Panc1 (cell line): ENCODE measurements at regions not wholly inside any gene's neighbourhood (a gene's known extent, or its start where the extent isn't known, plus 50 kb on each side); places are given as distances from the start of the nearest gene placed in this dataset.

Experiments
- ATAC-seq: fragments of 200-7000 bp; cut with Tn5 transposase; 2 replicates; pipeline ENCODE4 v1.9.1; 2020; ENCODE audit warnings: mild to moderate bottlenecking, moderate library complexity
- BruUV-seq: library from RNA; stranded (reverse); fragments of 400-500 nt; replicated peaks from 2 replicates; lab custom pipeline; 2021; lab: Mats Ljungman, UMichigan
- CTCF ChIA-PET: fragments of 300-600 bp; sonication (Branson Sonifier 250); formaldehyde crosslinking; loops from one replicate; lab custom pipeline; 2022; ENCODE audit warnings: antibody characterized with exemption; lab: Charles Lee
- POLR2A ChIA-PET: fragments of 300-600 bp; sonication (Branson Sonifier 250); formaldehyde crosslinking; loops from one replicate; lab custom pipeline; 2022; ENCODE audit warnings: antibody characterized with exemption; lab: Charles Lee
- DNase-seq: peaks from one replicate; pipeline ENCODE4 v3.0.0-alpha.2; 2010; ENCODE audit warnings: low read depth, low spot score
- H3K27ac ChIP-seq: 2 replicates; pipeline ENCODE4 v1.5.1; 2011; ENCODE audit warnings: mild to moderate bottlenecking, low read length, inconsistent platforms
- H3K27me3 ChIP-seq: fragments of 200-500 bp; sonication (Bioruptor generic); 2 replicates; pipeline ENCODE4 v1.6.0; 2014; ENCODE audit warnings: low read length, inconsistent platforms; ENCODE audit not compliant: control insufficient read depth, insufficient read depth
- H3K36me3 ChIP-seq: fragments of 200-500 bp; sonication (Bioruptor generic); 2 replicates; pipeline ENCODE4 v1.5.1; 2014; ENCODE audit warnings: inconsistent platforms, mild to moderate bottlenecking, low read length, moderate library complexity; ENCODE audit not compliant: control insufficient read depth, insufficient read depth
- H3K4me1 ChIP-seq: 2 replicates; pipeline ENCODE4 v1.5.1; 2011; ENCODE audit warnings: inconsistent platforms, mild to moderate bottlenecking, low read length, moderate library complexity; ENCODE audit not compliant: control insufficient read depth, insufficient read depth
- H3K4me3 ChIP-seq, 2 experiments: 2 replicates each; pipeline ENCODE4 v1.5.1; 2011 to 2012; ENCODE audit warnings: low read depth in 2 of 2, low read length in 2 of 2, mild to moderate bottlenecking in 2 of 2, inconsistent platforms in 1 of 2, moderate library complexity in 1 of 2
- H3K9me3 ChIP-seq: fragments of 200-500 bp; sonication (Bioruptor generic); 2 replicates; pipeline ENCODE4 v1.5.1; 2014; ENCODE audit warnings: low read depth, mild to moderate bottlenecking, inconsistent platforms, low read length, moderate library complexity; ENCODE audit not compliant: control insufficient read depth, insufficient read depth
- POLR2AphosphoS5 ChIP-seq: IDR thresholded peaks from 2 replicates; pipeline ENCODE4 v1.6.1; 2012; ENCODE audit warnings: mild to moderate bottlenecking, low read depth, low read length, moderate library complexity
- SIN3A ChIP-seq: IDR thresholded peaks from 2 replicates; pipeline ENCODE4 v1.6.1; 2012; ENCODE audit warnings: low read depth, mild to moderate bottlenecking, low read length, moderate library complexity, borderline replicate concordance; ENCODE audit not compliant: insufficient read depth
- TCF7L2 ChIP-seq: IDR thresholded peaks from 2 replicates; pipeline ENCODE4 v1.6.1; 2011; ENCODE audit warnings: mild to moderate bottlenecking, low read depth, low read length, inconsistent platforms
- in situ Hi-C: cut with HindIII; loops from 2 replicates; pipeline ENCODE4 v1.10.0; 2016; ENCODE audit warnings: low sequenced_read_pairs, low pct_unique_long_range_greater_than_20kb
- intact Hi-C: fragments of 100-400 bp; cut with micrococcal nuclease; formaldehyde crosslinking; loops from one replicate; pipeline ENCODE4 v1.10.0; 2022; ENCODE audit not compliant: unreplicated experiment
- TF ChIP-seq, protein P1 (sequence below), 2 experiments: IDR thresholded peaks; 2 replicates each; pipeline ENCODE4 v1.6.1; 2011 to 2012; ENCODE audit warnings: low read depth in 2 of 2, control low read depth in 1 of 2, low read length in 1 of 2, mild to moderate bottlenecking in 1 of 2, moderate library complexity in 1 of 2; ENCODE audit not compliant: insufficient read depth in 1 of 2
- TF ChIP-seq, protein P2 (sequence below): fragments of 450-650 bp; IDR thresholded peaks from 2 replicates; pipeline ENCODE4 v1.5.1; 2017; ENCODE audit warnings: mild to moderate bottlenecking

DNA sequence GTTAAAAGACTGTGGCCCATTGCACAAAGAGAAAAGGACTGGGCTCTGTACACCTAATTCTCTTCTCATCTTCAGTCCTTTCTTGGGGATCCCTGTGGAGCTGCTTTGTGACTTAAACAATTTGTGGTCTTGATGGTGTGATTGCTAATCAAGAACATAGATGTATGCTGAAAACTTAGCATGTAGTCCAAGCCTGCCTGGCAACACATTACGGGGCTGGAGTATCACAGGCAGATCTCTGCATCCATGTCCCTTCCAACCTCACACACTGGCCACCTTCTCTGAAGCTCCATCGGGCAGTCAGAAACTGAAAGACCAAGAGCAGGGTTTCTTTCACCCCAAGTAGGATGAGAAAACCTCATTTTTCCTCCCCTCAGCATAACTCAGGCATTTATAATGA is 69.6 kb upstream of the ARGLU1 start:
- intact Hi-C loops, result no loop called here
- Histone ChIP-seq H3K36me3 (no peaks in the 10 kb centered on the region), H3K4me1 (no peaks in the 10 kb centered on the region), H3K27ac (no peak overlapping the region), H3K27me3 (no peaks in the 10 kb centered on the region), H3K4me3 (no peak overlapping the region), H3K9me3 (no peaks in the 10 kb centered on the region)
- in situ Hi-C loops, result no loop called here
- TF ChIP-seq SIN3A (no peak), POLR2AphosphoS5 (no peak), TCF7L2 (no peak)
- TF ChIP-seq, protein P1, sequence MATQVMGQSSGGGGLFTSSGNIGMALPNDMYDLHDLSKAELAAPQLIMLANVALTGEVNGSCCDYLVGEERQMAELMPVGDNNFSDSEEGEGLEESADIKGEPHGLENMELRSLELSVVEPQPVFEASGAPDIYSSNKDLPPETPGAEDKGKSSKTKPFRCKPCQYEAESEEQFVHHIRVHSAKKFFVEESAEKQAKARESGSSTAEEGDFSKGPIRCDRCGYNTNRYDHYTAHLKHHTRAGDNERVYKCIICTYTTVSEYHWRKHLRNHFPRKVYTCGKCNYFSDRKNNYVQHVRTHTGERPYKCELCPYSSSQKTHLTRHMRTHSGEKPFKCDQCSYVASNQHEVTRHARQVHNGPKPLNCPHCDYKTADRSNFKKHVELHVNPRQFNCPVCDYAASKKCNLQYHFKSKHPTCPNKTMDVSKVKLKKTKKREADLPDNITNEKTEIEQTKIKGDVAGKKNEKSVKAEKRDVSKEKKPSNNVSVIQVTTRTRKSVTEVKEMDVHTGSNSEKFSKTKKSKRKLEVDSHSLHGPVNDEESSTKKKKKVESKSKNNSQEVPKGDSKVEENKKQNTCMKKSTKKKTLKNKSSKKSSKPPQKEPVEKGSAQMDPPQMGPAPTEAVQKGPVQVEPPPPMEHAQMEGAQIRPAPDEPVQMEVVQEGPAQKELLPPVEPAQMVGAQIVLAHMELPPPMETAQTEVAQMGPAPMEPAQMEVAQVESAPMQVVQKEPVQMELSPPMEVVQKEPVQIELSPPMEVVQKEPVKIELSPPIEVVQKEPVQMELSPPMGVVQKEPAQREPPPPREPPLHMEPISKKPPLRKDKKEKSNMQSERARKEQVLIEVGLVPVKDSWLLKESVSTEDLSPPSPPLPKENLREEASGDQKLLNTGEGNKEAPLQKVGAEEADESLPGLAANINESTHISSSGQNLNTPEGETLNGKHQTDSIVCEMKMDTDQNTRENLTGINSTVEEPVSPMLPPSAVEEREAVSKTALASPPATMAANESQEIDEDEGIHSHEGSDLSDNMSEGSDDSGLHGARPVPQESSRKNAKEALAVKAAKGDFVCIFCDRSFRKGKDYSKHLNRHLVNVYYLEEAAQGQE (IDR thresholded peaks at IDR 0.05; ENCODE audit: insufficient read depth in 1 of 2, low read depth in 2 of 2, low read length in 1 of 2), result no peak
- TF ChIP-seq, protein P2, sequence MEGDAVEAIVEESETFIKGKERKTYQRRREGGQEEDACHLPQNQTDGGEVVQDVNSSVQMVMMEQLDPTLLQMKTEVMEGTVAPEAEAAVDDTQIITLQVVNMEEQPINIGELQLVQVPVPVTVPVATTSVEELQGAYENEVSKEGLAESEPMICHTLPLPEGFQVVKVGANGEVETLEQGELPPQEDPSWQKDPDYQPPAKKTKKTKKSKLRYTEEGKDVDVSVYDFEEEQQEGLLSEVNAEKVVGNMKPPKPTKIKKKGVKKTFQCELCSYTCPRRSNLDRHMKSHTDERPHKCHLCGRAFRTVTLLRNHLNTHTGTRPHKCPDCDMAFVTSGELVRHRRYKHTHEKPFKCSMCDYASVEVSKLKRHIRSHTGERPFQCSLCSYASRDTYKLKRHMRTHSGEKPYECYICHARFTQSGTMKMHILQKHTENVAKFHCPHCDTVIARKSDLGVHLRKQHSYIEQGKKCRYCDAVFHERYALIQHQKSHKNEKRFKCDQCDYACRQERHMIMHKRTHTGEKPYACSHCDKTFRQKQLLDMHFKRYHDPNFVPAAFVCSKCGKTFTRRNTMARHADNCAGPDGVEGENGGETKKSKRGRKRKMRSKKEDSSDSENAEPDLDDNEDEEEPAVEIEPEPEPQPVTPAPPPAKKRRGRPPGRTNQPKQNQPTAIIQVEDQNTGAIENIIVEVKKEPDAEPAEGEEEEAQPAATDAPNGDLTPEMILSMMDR, result no peak
- no TSS peak for BruUV-seq
- ChIA-PET POLR2A (interaction anchor here (0.8 kb wide), 1 partner anchor 652 kb away, joined by 3 read pairs; no protein-coding TSS in a partner anchor), CTCF (no interaction called here)
- no peak for ATAC-seq
- DNase-seq, result no peak

DNA sequence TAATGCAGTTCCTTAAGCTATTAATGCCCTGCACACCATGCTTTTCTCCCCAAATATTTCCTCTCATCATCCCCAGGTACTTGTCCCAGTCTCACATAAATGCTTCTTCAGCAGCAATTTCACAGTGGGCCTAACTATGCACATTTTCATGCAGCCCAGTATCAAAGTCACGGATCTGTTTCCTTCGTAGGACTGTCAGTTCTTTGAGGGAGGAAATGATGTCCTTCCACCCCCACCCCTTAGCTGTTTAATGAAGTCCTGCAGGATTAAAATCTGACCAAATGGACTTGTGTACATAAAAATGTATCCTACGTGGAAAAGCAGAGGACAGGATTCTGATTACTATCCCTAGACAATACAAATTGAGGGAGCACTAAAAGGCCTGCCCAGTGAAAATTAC is 68.6 kb upstream of the ARGLU1 start:
- TF ChIP-seq POLR2AphosphoS5 (no peak), SIN3A (no peak), TCF7L2 (no peak)
- TF ChIP-seq, protein P2, result no peak
- TF ChIP-seq, protein P1 (IDR thresholded peaks at IDR 0.05; ENCODE audit: insufficient read depth in 1 of 2, low read depth in 2 of 2, low read length in 1 of 2), result no peak
- DNase-seq, result no peak
- ATAC-seq, result no peak
- Histone ChIP-seq H3K4me3 (no peak overlapping the region), H3K9me3 (no peaks in the 10 kb centered on the region), H3K4me1 (no peaks in the 10 kb centered on the region), H3K36me3 (no peaks in the 10 kb centered on the region), H3K27me3 (no peaks in the 10 kb centered on the region), H3K27ac (no peak overlapping the region)
- intact Hi-C loops, result no loop called here
- ChIA-PET CTCF (no interaction called here), POLR2A (no interaction called here)
- in situ Hi-C loops, result no loop called here
- BruUV-seq, result no TSS peak
